ENCODE measurements at regions not wholly inside any gene's neighbourhood (a gene's known extent, or its start where the extent isn't known, plus 50 kb on each side); places are given as distances from the start of the nearest gene placed in this dataset.
"Not testable (repeated sequence)": the region's sequence is repeated elsewhere in the genome, so short reads cannot be mapped to it uniquely, and the experiment has no call there.

DNA sequence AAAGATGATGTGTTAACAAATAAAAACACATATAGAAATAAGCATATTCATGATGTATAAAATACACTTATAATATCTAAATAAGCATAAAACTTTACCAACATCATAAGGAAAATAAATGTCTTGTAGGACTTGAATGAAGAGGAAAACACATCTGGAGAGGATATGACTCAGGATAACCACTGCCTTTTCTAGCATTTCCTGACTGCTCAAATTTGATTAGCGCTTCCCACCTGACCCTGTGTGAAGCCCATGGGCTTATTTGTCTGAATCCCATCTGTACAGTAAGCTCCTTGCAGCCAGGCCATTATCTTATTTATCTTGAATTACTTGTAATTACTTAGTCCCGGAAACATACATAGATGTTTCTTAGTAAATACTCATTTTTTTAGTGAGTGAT, 608.6 kb downstream of the COL12A1 start:
- no peaks in the 10 kb centered on the region for H3K4me1 Mint-ChIP-seq (ENCODE audit: low read depth in 2 of 2)
- no peak overlapping the region for H3K27ac Mint-ChIP-seq
- H3K4me3 Mint-ChIP-seq: no peak overlapping the region
- ATAC-seq: no peak
- H3K9me3 Mint-ChIP-seq: peaks cover 16% of the 10 kb centered on the region
- peaks cover 4% of the 10 kb centered on the region for H3K36me3 Mint-ChIP-seq
- DNase-seq (ENCODE audit: low spot score): no peak
- no peaks in the 10 kb centered on the region for H3K27me3 Mint-ChIP-seq

DNA sequence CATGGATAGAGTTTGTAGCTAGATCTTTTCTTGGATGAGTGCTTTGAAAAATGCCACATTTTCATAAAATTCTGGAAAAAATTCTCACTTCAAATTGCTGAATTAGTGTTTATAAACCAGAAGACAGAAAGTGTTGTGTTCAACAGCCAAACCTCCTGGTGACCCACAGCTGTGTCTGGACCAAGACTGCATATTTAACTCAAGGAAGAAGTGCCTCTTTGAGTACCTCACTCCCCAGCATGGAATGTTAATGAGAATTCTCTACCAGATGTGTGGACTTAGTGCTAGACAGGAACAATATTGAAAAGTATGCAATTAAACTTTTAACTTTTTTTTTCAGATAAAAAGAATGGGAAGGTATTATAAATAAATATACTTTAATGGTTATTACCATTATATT, 609.3 kb downstream of the COL12A1 start:
- H3K4me3 Mint-ChIP-seq: no peak overlapping the region
- DNase-seq (ENCODE audit: low spot score) (no peak), ATAC-seq (no peak)
- H3K9me3 Mint-ChIP-seq: peaks cover 15% of the 10 kb centered on the region
- no peaks in the 10 kb centered on the region for H3K27me3 Mint-ChIP-seq
- no peaks in the 10 kb centered on the region for H3K4me1 Mint-ChIP-seq (ENCODE audit: low read depth in 2 of 2)
- H3K27ac Mint-ChIP-seq: no peak overlapping the region
- peaks cover 4% of the 10 kb centered on the region for H3K36me3 Mint-ChIP-seq

DNA sequence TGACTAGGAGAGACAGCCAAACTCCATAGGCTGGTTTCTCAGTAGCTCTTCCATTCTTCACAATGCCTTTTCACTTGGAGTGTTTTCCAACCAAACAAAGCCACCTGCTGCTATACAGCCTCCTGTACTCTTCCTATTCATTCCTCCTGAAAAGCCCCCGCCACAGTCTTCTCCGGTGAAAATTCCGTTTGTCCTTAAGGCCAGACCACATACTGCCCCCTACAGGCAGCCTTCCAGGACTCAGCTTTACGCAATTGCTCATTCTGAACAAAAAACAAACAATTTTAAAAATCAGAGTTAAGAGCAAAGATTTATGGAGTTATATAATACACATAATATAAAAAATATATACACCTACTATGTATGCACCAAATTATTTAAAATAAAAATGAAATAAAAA, 611.5 kb downstream of the COL12A1 start:
- H3K27ac Mint-ChIP-seq; H3K36me3 Mint-ChIP-seq; H3K27me3 Mint-ChIP-seq; H3K4me3 Mint-ChIP-seq; ATAC-seq; DNase-seq (ENCODE audit: low spot score); H3K4me1 Mint-ChIP-seq (ENCODE audit: low read depth in 2 of 2): not testable (repeated sequence)
- H3K9me3 Mint-ChIP-seq: peaks cover 20% of the 10 kb centered on the region

DNA sequence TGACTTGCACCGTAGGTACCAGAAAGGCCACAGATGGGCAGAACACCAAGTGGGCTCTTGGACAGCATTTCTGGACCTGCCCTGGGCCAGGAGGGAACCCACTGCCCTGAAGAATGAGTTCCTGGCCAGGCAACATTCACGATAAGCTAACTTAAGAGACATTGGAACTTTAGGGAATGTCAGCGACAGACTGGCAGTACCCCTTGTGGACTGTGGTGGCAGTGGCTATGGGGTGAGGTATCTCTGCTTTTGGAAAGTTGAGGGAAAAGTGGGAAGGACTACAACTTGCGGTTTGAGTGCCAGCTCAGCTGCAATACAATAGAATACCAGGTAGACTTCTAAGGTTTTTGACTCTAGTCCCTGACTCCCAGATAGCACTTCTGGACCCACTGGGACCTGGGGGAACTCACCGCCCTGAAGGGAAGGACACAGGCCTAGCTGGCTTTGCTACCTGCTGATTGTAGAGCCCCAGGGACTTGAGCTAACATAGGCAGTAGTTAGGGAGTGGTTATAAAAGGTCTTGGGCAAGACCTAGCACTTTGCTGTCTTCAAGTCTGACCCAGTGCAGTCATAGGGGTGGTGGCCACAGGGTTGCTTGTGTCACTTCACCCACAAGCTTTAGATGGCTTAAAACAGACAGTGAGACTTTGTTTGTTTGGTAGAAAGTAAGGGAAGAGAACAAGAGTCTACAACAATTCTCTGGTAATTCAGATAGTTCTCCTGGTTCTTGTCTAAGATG, 617.6 kb downstream of the COL12A1 start:
- Mint-ChIP-seq H3K27me3 (no peaks in the 10 kb centered on the region), H3K4me1 (ENCODE audit: low read depth in 2 of 2) (no peaks in the 10 kb centered on the region), H3K9me3 (peaks cover 19% of the 10 kb centered on the region), H3K4me3 (no peak overlapping the region), H3K27ac (no peak overlapping the region), H3K36me3 (peaks cover 4% of the 10 kb centered on the region)
- no peak for ATAC-seq
- DNase-seq (ENCODE audit: low spot score): no peak

DNA sequence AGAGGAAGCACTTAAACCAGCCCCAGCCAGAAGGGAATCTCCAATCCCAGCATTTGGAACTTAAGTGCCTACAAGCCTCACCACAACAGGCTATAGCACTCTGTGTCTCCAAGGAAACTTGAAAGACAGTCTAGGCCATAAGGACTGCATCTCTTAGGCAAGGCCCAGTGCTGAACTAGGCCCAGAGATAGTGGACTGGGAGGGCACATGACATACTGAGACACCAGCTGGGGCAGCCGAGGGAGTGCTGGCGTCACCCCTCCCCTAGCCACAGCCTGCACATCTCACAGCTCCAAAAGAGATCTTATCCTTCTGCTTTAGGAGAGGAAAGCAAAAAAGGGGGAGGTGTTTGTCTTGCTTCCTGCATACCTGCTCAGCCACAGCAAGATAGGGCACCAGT, 618.5 kb downstream of the COL12A1 start:
- Mint-ChIP-seq H3K27me3 (no peaks in the 10 kb centered on the region), H3K9me3 (peaks cover 15% of the 10 kb centered on the region), H3K4me1 (ENCODE audit: low read depth in 2 of 2) (no peaks in the 10 kb centered on the region), H3K4me3 (no peak overlapping the region), H3K36me3 (no peaks in the 10 kb centered on the region), H3K27ac (no peak overlapping the region)
- no peak for DNase-seq (ENCODE audit: low spot score)
- ATAC-seq: no peak

DNA sequence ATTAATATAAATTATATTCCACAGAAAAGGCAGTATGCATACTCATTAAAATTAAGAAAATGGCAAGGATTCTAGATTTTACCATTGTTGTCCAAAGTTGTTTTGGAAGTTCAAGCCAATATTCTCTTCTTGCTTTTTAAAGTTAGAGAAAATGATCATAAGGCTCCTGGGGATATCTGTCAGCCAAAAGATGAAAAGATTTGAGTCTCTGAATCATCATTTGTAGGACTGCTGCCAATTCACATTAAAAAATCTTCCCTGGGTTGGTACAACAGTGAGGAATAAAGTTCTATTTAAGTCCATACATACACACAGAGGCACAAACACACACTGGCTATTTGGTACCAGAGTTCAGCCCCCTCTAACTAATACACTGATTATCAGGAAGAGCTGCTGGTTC, 620.1 kb downstream of the COL12A1 start:
- H3K27ac Mint-ChIP-seq: no peak overlapping the region
- H3K36me3 Mint-ChIP-seq: no peaks in the 10 kb centered on the region
- no peaks in the 10 kb centered on the region for H3K4me1 Mint-ChIP-seq (ENCODE audit: low read depth in 2 of 2)
- peaks cover 15% of the 10 kb centered on the region for H3K9me3 Mint-ChIP-seq
- H3K27me3 Mint-ChIP-seq: no peaks in the 10 kb centered on the region
- DNase-seq (ENCODE audit: low spot score): no peak
- no peak for ATAC-seq
- no peak overlapping the region for H3K4me3 Mint-ChIP-seq

DNA sequence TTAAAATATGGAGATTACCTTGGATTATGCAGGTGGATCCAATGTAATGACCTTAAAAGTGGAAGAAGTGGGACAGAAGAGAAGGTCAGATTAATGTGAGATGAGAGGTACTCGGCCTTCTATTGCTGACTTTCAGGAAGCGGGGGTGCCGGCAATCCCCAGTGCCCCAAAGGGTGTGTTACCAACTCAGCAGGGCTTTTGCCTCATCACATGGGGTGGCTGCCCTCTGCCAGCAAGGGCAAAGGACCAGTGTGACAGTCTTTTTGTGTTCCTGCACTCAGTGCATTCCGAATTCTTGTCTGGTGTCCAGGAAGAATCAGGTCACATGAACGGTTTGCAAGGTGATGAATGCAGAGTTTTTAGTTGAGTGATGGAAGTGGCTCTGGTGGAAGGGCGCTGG, 624.2 kb downstream of the COL12A1 start:
- H3K4me3 Mint-ChIP-seq: no peak overlapping the region
- H3K4me1 Mint-ChIP-seq (ENCODE audit: low read depth in 2 of 2): no peaks in the 10 kb centered on the region
- H3K27me3 Mint-ChIP-seq: no peaks in the 10 kb centered on the region
- H3K9me3 Mint-ChIP-seq: peaks cover 7% of the 10 kb centered on the region
- no peak overlapping the region for H3K27ac Mint-ChIP-seq
- no peak for ATAC-seq
- no peaks in the 10 kb centered on the region for H3K36me3 Mint-ChIP-seq
- no peak for DNase-seq (ENCODE audit: low spot score)

DNA sequence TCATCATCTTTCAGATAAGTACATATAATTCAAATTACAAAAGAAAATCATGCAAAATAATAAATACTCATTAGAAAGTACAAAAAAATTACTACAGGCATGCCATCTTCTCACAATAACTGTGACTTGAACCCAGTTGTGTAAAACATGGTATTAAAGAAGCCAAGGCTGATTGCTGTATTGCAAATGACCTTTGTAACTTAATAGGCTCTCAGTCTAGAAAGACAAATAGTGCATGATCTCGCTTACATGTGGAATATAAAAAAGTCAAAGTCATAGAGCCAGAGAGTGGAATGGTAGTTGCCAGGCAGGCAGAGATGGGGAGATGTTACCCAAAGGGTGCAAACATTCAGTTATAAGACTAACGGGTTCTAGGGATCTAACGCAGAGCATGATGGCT, 626.1 kb downstream of the COL12A1 start:
- no peaks in the 10 kb centered on the region for H3K36me3 Mint-ChIP-seq
- DNase-seq (ENCODE audit: low spot score): no peak
- H3K27me3 Mint-ChIP-seq: no peaks in the 10 kb centered on the region
- ATAC-seq: no peak
- H3K4me3 Mint-ChIP-seq: no peak overlapping the region
- peaks cover 3% of the 10 kb centered on the region for H3K9me3 Mint-ChIP-seq
- H3K27ac Mint-ChIP-seq: no peak overlapping the region
- H3K4me1 Mint-ChIP-seq (ENCODE audit: low read depth in 2 of 2): no peaks in the 10 kb centered on the region

DNA sequence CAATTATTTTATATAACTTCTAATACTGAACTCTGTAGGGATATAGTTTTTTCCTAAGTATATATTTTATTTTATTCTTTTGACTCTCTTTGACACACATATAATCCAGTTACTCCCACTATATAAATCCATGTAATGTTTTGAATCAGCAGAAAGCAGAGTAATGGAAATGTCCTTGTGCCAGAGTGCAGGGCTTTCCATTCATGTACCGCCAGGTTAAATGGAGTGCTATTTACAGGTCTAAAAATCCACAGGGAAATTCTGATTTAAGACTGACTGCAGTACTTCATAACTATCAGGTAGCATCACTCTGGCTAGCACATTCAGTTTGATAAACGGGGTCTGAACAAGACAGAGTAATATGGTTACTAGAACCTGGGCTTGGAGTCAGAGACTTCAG, 626.8 kb downstream of the COL12A1 start:
- ATAC-seq (no peak), DNase-seq (ENCODE audit: low spot score) (no peak)
- H3K4me3 Mint-ChIP-seq: no peak overlapping the region
- no peaks in the 10 kb centered on the region for H3K36me3 Mint-ChIP-seq
- H3K27me3 Mint-ChIP-seq: no peaks in the 10 kb centered on the region
- H3K27ac Mint-ChIP-seq: no peak overlapping the region
- no peaks in the 10 kb centered on the region for H3K4me1 Mint-ChIP-seq (ENCODE audit: low read depth in 2 of 2)
- peaks cover 3% of the 10 kb centered on the region for H3K9me3 Mint-ChIP-seq

DNA sequence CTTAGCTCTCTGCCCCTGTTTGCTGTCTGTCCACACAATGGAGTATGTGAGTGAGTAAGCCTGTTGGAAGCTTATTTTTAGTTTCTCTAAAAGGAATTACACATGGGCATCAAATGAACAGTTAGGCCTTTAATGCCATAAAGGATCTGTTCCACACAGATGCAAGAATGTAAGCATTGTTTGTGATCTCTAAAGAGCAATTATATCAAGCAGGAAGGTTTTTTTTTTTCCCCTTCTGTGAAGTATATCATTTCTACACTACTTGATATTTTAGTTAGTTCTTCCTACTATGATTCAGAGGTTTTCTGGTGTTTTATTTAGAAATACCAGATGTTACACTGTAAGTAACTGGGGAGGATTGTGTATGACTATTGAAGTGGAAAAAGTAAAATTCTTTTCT, 627.5 kb downstream of the COL12A1 start:
- Mint-ChIP-seq H3K36me3 (no peaks in the 10 kb centered on the region), H3K4me3 (no peak overlapping the region), H3K9me3 (peaks cover 3% of the 10 kb centered on the region), H3K27me3 (no peaks in the 10 kb centered on the region), H3K4me1 (ENCODE audit: low read depth in 2 of 2) (no peaks in the 10 kb centered on the region), H3K27ac (no peak overlapping the region)
- ATAC-seq: no peak
- no peak for DNase-seq (ENCODE audit: low spot score)

DNA sequence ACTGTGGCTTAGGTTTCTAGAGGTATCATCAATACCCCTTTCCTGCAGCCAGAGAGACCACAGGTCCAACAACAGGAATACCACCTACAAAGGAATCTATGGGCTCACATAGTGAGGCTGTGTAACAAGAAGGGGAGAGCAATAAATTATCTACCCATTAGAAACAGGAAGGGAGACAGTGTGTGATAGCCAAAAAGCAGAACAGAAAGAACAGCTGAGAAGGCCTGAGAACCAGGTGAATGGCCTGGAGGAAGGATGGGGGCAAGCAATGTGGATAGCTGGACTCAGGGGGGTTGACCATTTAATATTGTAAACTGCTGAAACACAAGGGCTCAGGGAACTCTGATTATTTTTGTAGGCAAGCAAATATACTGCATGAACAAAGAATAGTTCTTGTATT, 628.2 kb downstream of the COL12A1 start:
- H3K4me1 Mint-ChIP-seq (ENCODE audit: low read depth in 2 of 2): no peaks in the 10 kb centered on the region
- DNase-seq (ENCODE audit: low spot score) (no peak), ATAC-seq (no peak)
- H3K27me3 Mint-ChIP-seq: no peaks in the 10 kb centered on the region
- H3K4me3 Mint-ChIP-seq: no peak overlapping the region
- peaks cover 3% of the 10 kb centered on the region for H3K9me3 Mint-ChIP-seq
- no peak overlapping the region for H3K27ac Mint-ChIP-seq
- no peaks in the 10 kb centered on the region for H3K36me3 Mint-ChIP-seq

DNA sequence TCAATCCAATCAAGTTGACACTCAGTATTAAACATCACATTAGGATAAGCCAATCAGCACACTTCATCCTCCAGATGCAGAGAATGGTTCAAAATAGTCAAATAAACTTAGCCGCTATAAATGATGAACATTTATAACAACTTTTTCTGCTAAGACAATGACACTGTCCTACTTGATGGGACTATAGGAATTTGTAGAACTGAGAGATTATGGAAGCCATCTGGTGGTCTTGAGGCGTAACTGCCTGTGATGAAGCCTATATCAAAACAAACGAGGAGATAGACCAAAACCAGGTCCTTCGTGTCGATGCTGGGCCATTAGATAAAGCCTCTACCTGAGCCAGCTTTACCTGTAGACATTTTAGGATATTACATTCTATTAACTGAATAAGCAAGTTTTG, 631.1 kb downstream of the COL12A1 start:
- Mint-ChIP-seq H3K27me3 (no peaks in the 10 kb centered on the region), H3K27ac (no peak overlapping the region), H3K9me3 (peaks cover under 1% of the 10 kb centered on the region), H3K4me1 (ENCODE audit: low read depth in 2 of 2) (no peaks in the 10 kb centered on the region), H3K4me3 (no peak overlapping the region), H3K36me3 (no peaks in the 10 kb centered on the region)
- DNase-seq (ENCODE audit: low spot score) (no peak), ATAC-seq (no peak)

DNA sequence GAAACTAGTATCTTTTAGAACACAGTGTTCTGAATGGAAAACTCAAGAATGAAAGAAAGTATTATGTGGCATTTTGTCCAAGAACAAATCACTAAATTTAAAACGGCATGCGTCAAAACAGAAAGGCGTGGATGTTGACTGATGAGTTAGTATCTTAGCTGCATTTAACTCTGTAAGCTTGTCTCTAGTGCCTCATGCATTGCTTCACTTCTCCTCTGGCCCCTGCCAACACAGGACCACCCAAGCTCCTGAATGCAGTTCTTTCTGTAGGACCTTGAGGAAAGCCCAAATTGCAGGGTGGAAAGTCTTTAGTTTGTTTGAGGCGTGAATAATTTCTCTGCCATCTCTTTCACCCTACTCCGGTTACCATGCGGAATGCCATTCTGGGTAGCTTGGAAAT, 632.2 kb downstream of the COL12A1 start:
- no peaks in the 10 kb centered on the region for H3K27me3 Mint-ChIP-seq
- no peak for ATAC-seq

DNA sequence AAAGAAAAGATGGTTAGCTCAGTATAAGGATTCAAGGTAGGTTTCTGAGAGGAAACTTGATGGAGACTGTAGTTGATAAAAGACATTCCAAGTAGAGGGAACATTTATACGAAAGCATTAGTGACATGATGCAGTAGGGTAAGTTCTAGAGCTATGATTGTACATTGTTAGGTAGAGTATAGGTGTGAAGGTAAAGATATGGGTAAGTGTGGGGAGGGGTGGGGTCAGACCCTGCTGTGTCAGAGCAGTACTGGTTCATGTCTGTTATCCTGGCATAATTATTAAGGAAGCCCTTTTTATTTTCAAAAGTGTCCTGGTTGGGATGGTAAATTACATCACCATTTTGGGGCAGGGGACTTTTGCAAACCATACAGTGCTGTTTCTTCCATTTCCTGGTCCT, 635.8 kb downstream of the COL12A1 start:
- DNase-seq (ENCODE audit: low spot score) (no peak), ATAC-seq (no peak)
- Mint-ChIP-seq H3K27me3 (no peaks in the 10 kb centered on the region), H3K9me3 (peaks cover 3% of the 10 kb centered on the region), H3K27ac (no peak overlapping the region), H3K4me1 (ENCODE audit: low read depth in 2 of 2) (no peaks in the 10 kb centered on the region), H3K36me3 (no peaks in the 10 kb centered on the region), H3K4me3 (no peak overlapping the region)

More for the DNA sequence above, 632.2 kb downstream of the COL12A1 start:
- Mint-ChIP-seq H3K4me1 (ENCODE audit: low read depth in 2 of 2) (no peaks in the 10 kb centered on the region), H3K27ac (no peak overlapping the region), H3K9me3 (no peaks in the 10 kb centered on the region), H3K36me3 (no peaks in the 10 kb centered on the region), H3K4me3 (no peak overlapping the region)
- DNase-seq (ENCODE audit: low spot score): no peak

DNA sequence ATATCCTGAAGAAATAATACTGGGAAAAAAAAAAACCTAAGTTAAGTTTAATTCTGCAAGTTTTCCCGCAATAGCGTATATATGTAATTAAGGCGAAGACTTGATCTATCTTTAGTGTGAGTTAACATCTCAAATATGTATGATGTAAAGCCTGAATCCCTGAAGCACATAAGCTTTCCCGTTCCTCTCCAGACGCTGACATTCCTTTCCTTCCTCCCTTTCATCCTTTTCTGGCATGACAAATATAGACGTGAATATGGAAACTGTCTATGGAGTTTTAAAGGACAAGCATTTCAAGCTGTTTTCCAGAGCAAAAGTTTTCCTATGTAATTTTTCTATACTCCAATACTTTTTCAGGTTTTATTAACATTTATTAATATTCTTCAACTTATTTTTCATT, 637.0 kb downstream of the COL12A1 start:
- no peaks in the 10 kb centered on the region for H3K4me1 Mint-ChIP-seq (ENCODE audit: low read depth in 2 of 2)
- ATAC-seq: no peak
- no peaks in the 10 kb centered on the region for H3K27me3 Mint-ChIP-seq
- H3K36me3 Mint-ChIP-seq: no peaks in the 10 kb centered on the region
- H3K9me3 Mint-ChIP-seq: peaks cover 3% of the 10 kb centered on the region
- no peak for DNase-seq (ENCODE audit: low spot score)
- H3K27ac Mint-ChIP-seq: no peak overlapping the region
- H3K4me3 Mint-ChIP-seq: no peak overlapping the region

All from natural killer cell treated with Interleukin-12 subunit alpha and Interleukin-12 subunit beta and Interleukin-15 and Interleukin-18, amount 100 ng/mL, for 72 hours (primary cell).